ENCODE measurements at regions not wholly inside any gene's neighbourhood (a gene's known extent, or its start where the extent isn't known, plus 50 kb on each side); places are given as distances from the start of the nearest gene placed in this dataset.

DNA sequence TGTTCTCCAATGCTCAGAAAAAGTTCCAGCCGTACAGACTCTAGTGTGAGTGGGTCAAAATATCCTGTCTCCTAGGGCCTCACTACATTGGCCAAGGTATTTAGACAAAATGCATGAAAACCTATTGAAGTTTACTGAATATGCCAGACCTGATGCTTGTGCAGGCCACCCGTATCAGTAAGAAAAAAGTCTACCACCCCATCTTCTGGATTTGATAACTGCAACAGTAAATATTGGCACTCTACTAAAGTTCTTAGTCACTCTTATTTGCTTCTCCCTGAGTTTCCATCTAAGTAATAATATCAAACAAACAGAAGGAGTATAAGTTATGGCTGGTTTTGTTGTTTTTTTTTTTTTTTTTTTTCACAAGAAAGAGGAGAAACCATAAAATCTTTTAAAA lies 627.7 kb upstream of the KLF4 start:
- Histone ChIP-seq H4K20me1 (ENCODE audit: insufficient read depth) (no peaks in the 10 kb centered on the region), H3K79me2 (ENCODE audit: insufficient read depth, low read length) (no peaks in the 10 kb centered on the region), H3K9me2 (ENCODE audit: insufficient read depth) (no peaks in the 10 kb centered on the region), H3K27ac (ENCODE audit: low read depth, low read length) (no peak overlapping the region), H3K27me3 (ENCODE audit: insufficient read depth, low read length) (no peaks in the 10 kb centered on the region), H3K9me3 (ENCODE audit: control insufficient read depth in 1 of 2, insufficient read depth in 1 of 2, low read depth in 1 of 2, low read length in 2 of 2) (no peaks in the 10 kb centered on the region), H3K9ac (ENCODE audit: low read length) (no peak overlapping the region), H3K4me2 (ENCODE audit: low read length) (no peak overlapping the region), H3K4me1 (ENCODE audit: control insufficient read depth in 1 of 2, insufficient read depth in 2 of 2, low read length in 2 of 2) (no peaks in the 10 kb centered on the region; a peak in 1 of 4 replicates), H2AFZ (ENCODE audit: low read depth, low read length, poor library complexity, severe bottlenecking) (no peak overlapping the region), H3K4me3 (replicated peaks in 1 of 2; ENCODE audit: low read depth in 1 of 2, low read length in 2 of 2) (no peak overlapping the region), H3K36me3 (ENCODE audit: control insufficient read depth in 1 of 2, insufficient read depth in 2 of 2, low read length in 2 of 2) (no peaks in the 10 kb centered on the region)
- ChIA-PET CTCF (no interaction called here), POLR2A (no interaction called here), RAD21 (ENCODE audit: low non-redundant PET in 1 of 2, low total read pairs in 2 of 2, uncharacterized antibody in 2 of 2, unreplicated experiment in 2 of 2) (no interaction called here)
- intact Hi-C loops (cut with micrococcal nuclease), result no loop called here
- DNase-seq (ENCODE audit: low read depth, low spot score) (no peak), ATAC-seq (no peak)
- BruUV-seq (replicated peaks), result no TSS peak
- TF ChIP-seq JUND (IDR thresholded peaks at IDR 0.05), result no peak
- TF ChIP-seq, protein P1, sequence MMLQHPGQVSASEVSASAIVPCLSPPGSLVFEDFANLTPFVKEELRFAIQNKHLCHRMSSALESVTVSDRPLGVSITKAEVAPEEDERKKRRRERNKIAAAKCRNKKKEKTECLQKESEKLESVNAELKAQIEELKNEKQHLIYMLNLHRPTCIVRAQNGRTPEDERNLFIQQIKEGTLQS (IDR thresholded peaks at IDR 0.05), result no peak
- no peak for TF ChIP-seq YY1 (IDR thresholded peaks at IDR 0.05; ENCODE audit: extremely low read depth, insufficient replicate concordance, low read depth, low read length)
- no peak for TF ChIP-seq ZFX (IDR thresholded peaks at IDR 0.05)
- TF ChIP-seq, protein P2, sequence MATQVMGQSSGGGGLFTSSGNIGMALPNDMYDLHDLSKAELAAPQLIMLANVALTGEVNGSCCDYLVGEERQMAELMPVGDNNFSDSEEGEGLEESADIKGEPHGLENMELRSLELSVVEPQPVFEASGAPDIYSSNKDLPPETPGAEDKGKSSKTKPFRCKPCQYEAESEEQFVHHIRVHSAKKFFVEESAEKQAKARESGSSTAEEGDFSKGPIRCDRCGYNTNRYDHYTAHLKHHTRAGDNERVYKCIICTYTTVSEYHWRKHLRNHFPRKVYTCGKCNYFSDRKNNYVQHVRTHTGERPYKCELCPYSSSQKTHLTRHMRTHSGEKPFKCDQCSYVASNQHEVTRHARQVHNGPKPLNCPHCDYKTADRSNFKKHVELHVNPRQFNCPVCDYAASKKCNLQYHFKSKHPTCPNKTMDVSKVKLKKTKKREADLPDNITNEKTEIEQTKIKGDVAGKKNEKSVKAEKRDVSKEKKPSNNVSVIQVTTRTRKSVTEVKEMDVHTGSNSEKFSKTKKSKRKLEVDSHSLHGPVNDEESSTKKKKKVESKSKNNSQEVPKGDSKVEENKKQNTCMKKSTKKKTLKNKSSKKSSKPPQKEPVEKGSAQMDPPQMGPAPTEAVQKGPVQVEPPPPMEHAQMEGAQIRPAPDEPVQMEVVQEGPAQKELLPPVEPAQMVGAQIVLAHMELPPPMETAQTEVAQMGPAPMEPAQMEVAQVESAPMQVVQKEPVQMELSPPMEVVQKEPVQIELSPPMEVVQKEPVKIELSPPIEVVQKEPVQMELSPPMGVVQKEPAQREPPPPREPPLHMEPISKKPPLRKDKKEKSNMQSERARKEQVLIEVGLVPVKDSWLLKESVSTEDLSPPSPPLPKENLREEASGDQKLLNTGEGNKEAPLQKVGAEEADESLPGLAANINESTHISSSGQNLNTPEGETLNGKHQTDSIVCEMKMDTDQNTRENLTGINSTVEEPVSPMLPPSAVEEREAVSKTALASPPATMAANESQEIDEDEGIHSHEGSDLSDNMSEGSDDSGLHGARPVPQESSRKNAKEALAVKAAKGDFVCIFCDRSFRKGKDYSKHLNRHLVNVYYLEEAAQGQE (IDR thresholded peaks at IDR 0.05; ENCODE audit: low read depth), result no peak
- TF ChIP-seq EZH2 (IDR thresholded peaks at IDR 0.05), result no peak
- TF ChIP-seq, protein P3, sequence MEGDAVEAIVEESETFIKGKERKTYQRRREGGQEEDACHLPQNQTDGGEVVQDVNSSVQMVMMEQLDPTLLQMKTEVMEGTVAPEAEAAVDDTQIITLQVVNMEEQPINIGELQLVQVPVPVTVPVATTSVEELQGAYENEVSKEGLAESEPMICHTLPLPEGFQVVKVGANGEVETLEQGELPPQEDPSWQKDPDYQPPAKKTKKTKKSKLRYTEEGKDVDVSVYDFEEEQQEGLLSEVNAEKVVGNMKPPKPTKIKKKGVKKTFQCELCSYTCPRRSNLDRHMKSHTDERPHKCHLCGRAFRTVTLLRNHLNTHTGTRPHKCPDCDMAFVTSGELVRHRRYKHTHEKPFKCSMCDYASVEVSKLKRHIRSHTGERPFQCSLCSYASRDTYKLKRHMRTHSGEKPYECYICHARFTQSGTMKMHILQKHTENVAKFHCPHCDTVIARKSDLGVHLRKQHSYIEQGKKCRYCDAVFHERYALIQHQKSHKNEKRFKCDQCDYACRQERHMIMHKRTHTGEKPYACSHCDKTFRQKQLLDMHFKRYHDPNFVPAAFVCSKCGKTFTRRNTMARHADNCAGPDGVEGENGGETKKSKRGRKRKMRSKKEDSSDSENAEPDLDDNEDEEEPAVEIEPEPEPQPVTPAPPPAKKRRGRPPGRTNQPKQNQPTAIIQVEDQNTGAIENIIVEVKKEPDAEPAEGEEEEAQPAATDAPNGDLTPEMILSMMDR (IDR thresholded peaks at IDR 0.05 in 2 of 3, conservative IDR thresholded peaks at IDR 0.05 in 1 of 3; ENCODE audit: borderline replicate concordance in 1 of 3, insufficient read depth in 1 of 3, low read depth in 2 of 3, low read length in 2 of 3), result no peak
- TF ChIP-seq, protein P4, sequence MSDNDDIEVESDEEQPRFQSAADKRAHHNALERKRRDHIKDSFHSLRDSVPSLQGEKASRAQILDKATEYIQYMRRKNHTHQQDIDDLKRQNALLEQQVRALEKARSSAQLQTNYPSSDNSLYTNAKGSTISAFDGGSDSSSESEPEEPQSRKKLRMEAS (IDR thresholded peaks at IDR 0.05), result no peak
- TF ChIP-seq SRF (IDR thresholded peaks at IDR 0.05; ENCODE audit: low read depth), result no peak
- no peak for TF ChIP-seq RAD21 (IDR thresholded peaks at IDR 0.05; ENCODE audit: low read depth)
- no peak for TF ChIP-seq CEBPB (IDR thresholded peaks at IDR 0.05; ENCODE audit: low read depth)
- TF ChIP-seq SIN3A (IDR thresholded peaks at IDR 0.05; ENCODE audit: low read depth), result no peak

All from HCT116 (cell line).